T-helper 1 cell treated with Interleukin-12 subunit alpha and Interleukin-12 subunit beta and Interleukin-4 antibody, amounts not matched to agents 30 μg/mL and 1 μg/mL, for 36 hours (primary cell): ENCODE measurements at regions not wholly inside any gene's neighbourhood (a gene's known extent, or its start where the extent isn't known, plus 50 kb on each side); places are given as distances from the start of the nearest gene placed in this dataset.
"Not testable (repeated sequence)": the region's sequence is repeated elsewhere in the genome, so short reads cannot be mapped to it uniquely, and the experiment has no call there.

Source experiments
- H3K27ac Mint-ChIP-seq: one replicate; pipeline ENCODE4 v1.8.0; 2021; ENCODE audit warnings: mild to moderate bottlenecking, mixed read lengths
- H3K27me3 Mint-ChIP-seq: one replicate; pipeline ENCODE4 v1.8.0; 2021; ENCODE audit warnings: low read depth, mixed read lengths
- H3K36me3 Mint-ChIP-seq: one replicate; pipeline ENCODE4 v1.8.0; 2021; ENCODE audit warnings: low read depth, mixed read lengths
- H3K4me1 Mint-ChIP-seq: one replicate; pipeline ENCODE4 v1.8.0; 2021; ENCODE audit warnings: low read depth, mixed read lengths
- H3K4me3 Mint-ChIP-seq: one replicate; pipeline ENCODE4 v1.8.0; 2021; ENCODE audit warnings: mild to moderate bottlenecking, moderate library complexity, mixed read lengths
- H3K9me3 Mint-ChIP-seq: one replicate; pipeline ENCODE4 v1.8.0; 2021; ENCODE audit warnings: mixed read lengths

DNA sequence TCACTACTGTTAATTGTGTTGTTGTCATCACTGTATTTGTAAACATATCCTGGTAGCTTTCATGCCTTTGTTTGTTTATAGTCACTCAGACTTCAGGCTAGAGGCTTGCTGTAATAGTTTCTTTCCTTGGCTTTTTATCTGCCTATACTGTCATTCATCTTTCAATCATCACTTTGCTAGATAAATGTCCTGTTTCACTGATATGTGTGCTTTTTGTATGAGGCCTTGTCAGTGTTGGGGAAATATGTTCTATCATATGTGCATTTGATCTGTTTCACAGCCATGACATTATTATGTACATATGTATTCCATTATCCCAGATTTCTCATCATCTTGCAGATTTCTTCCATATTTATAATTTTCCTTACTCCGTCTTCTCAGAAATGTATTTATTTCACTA, 558.9 kb upstream of the LRFN5 start:
- H3K27ac Mint-ChIP-seq: no peak overlapping the region
- peaks cover 14% of the 10 kb centered on the region for H3K9me3 Mint-ChIP-seq
- no peak overlapping the region for H3K4me3 Mint-ChIP-seq
- no peaks in the 10 kb centered on the region for H3K36me3 Mint-ChIP-seq
- no peaks in the 10 kb centered on the region for H3K27me3 Mint-ChIP-seq
- no peaks in the 10 kb centered on the region for H3K4me1 Mint-ChIP-seq

DNA sequence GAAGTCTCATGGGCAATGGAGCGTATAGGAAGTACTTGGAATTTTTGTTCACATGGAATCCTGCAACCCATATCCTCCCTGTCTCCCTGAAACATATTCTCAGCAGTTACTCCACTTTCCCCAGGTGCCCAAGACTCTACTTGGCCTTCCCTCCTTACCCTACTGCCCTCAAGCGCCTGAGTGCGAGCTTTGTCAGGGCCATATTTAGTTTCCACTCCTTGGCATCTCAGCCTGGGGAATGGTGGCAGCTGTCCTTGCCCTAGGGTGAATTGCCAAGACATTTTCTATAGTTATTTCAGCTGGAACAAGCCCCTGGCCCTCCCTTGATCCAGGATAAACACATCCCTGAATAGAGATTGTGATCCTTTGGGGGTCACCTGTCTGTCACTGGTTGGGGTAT, 569.3 kb upstream of the LRFN5 start:
- Mint-ChIP-seq H3K36me3 (no peaks in the 10 kb centered on the region), H3K27me3 (no peaks in the 10 kb centered on the region), H3K4me1 (no peaks in the 10 kb centered on the region), H3K4me3 (no peak overlapping the region), H3K27ac (no peak overlapping the region), H3K9me3 (peaks cover 9% of the 10 kb centered on the region)

DNA sequence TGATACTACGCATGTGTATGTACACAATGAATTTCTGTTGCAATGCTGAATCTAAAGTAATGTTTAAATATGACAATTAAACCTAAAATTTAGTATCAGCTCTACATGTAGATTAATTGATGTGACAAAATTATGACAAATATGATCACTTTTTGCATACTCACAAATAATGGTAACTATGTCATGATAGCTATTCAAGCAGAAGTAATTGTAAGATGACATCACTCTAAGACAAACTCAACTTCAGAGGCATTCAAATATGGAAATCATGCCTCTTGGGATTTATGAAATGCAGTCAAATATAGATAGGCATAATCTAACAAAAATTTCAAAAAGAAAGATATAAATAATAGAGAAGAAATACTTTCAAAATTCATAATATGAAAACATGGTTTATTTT, 571.7 kb upstream of the LRFN5 start:
- no peaks in the 10 kb centered on the region for H3K27me3 Mint-ChIP-seq
- no peak overlapping the region for H3K27ac Mint-ChIP-seq
- no peak overlapping the region for H3K4me3 Mint-ChIP-seq
- peaks cover 12% of the 10 kb centered on the region for H3K9me3 Mint-ChIP-seq
- no peaks in the 10 kb centered on the region for H3K4me1 Mint-ChIP-seq
- no peaks in the 10 kb centered on the region for H3K36me3 Mint-ChIP-seq

DNA sequence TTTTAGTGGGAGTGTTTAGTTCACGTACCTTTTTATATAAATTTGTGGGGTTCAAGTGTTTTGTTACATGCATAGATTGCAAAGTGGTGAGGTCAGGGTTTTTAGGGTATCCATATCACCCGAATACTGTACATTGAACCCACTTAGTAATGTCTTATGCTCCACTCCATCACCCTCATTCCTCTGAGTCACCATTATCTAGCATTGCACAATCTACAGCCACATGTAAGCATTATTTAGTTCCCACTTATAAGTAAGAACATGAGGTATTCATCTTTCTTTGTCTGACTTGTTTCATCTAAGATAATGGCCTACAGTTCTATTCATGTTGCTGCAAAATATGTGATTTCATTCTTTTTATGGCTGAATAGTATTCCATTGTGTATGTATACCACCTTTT, 583.7 kb upstream of the LRFN5 start:
- no peaks in the 10 kb centered on the region for H3K36me3 Mint-ChIP-seq
- no peaks in the 10 kb centered on the region for H3K4me1 Mint-ChIP-seq
- H3K27me3 Mint-ChIP-seq: no peaks in the 10 kb centered on the region
- peaks cover 4% of the 10 kb centered on the region for H3K9me3 Mint-ChIP-seq
- H3K4me3 Mint-ChIP-seq: no peak overlapping the region
- H3K27ac Mint-ChIP-seq: no peak overlapping the region

DNA sequence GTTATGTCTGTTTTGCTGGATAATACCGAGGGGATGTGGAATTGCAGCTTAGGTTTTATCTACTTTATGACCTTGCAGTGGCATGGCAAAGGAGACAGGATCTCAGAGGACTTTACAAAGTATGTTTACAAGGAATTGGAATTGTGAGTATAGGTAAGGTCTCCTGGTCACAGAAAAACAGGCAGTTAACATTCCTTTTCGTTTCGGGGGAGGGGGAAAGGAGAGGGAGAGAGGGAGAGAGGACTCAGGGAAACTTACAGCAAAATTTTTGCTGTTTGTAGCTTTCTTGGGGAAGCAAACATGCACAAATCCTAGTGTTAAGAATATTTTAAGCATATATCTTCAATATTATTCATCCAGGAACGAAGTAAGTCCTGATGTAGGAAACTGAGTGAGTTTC, 590.5 kb upstream of the LRFN5 start:
- no peak overlapping the region for H3K27ac Mint-ChIP-seq
- no peaks in the 10 kb centered on the region for H3K4me1 Mint-ChIP-seq
- H3K36me3 Mint-ChIP-seq: no peaks in the 10 kb centered on the region
- H3K4me3 Mint-ChIP-seq: no peak overlapping the region
- peaks cover 4% of the 10 kb centered on the region for H3K9me3 Mint-ChIP-seq
- H3K27me3 Mint-ChIP-seq: no peaks in the 10 kb centered on the region

DNA sequence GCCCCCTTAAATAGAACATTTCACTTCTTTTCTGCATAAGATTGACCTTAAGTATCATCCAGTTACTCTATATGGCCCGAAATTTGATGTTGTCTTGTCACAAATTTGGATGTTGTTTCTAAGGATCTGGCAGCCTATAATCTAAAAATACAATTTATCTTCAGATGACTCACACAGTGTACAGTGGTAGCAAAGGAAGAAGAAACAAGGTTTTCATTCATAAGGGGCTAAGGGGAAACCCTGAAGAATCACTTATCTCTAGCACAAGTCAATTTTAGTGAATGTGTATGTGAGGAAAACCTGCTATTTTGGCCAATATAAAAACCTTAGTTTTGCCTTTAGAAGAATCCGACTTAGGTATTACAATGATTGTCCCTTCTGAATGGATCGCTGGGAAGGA, 606.3 kb upstream of the LRFN5 start:
- Mint-ChIP-seq H3K4me3 (no peak overlapping the region), H3K4me1 (no peaks in the 10 kb centered on the region), H3K27me3 (no peaks in the 10 kb centered on the region), H3K27ac (no peak overlapping the region), H3K9me3 (peaks cover 3% of the 10 kb centered on the region), H3K36me3 (no peaks in the 10 kb centered on the region)

DNA sequence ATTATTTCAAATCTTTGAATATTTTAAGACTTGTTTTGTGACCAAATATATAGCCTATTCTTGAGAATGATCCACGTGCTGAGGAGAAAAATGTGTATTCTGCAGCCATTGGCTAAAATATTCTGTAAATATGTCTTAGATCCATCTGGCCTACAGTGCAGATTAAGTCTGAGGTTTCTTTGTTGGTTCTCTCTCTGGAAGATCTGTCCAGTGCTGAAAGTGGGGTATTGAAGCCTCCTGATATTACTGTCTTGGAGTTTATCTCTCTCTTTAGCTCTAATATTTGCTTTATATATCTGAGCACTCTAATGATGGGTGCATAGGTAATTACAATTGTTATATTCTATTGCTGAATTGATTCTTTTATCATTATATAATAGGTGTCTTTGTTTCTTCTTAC, 617.4 kb upstream of the LRFN5 start:
- Mint-ChIP-seq H3K4me1 (no peaks in the 10 kb centered on the region), H3K36me3 (no peaks in the 10 kb centered on the region), H3K9me3 (peaks cover 36% of the 10 kb centered on the region), H3K4me3 (no peak overlapping the region), H3K27ac (no peak overlapping the region), H3K27me3 (no peaks in the 10 kb centered on the region)

DNA sequence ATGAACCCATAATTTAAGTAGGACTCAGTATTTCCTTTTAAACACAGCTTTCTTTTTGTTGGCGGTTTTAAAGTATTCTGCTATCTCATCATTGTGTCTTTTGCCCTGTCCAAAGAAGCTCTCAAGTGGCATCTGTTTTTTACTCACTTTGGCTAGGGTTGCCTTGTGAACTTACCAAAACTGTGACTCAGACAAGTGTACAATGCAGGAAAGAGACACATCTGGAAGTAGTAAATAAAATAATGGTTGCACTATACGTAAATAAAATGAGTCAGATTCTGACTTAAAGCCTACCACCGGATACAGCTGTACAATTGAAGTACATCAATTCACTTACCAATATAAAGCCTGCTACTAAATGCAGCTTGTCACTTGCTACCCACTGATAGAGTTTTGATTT, 619.2 kb upstream of the LRFN5 start:
- H3K27ac Mint-ChIP-seq: no peak overlapping the region
- H3K9me3 Mint-ChIP-seq: peaks cover 29% of the 10 kb centered on the region
- H3K27me3 Mint-ChIP-seq: no peaks in the 10 kb centered on the region
- H3K36me3 Mint-ChIP-seq: no peaks in the 10 kb centered on the region
- H3K4me1 Mint-ChIP-seq: no peaks in the 10 kb centered on the region
- H3K4me3 Mint-ChIP-seq: no peak overlapping the region

DNA sequence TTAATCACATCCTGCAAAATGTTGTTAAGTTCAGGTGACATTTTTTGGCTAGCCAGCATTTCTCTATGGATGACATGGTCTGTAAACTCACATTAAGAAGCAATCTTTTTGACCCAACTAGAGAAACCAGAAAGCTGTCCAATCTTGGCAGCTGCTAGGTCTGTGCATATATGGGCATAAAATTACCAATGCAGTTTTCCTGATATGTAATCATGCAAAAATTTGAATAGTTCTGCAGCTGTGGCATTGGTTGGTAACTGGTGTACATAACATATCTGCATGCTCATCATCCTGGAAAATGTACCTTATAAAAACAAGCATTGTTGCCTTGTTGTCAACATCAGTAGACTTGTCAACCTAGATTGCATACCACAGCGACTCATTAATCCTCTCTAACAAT, 620.0 kb upstream of the LRFN5 start:
- Mint-ChIP-seq H3K4me3 (no peak overlapping the region), H3K9me3 (peaks cover 22% of the 10 kb centered on the region), H3K27me3 (no peaks in the 10 kb centered on the region), H3K27ac (no peak overlapping the region), H3K36me3 (no peaks in the 10 kb centered on the region), H3K4me1 (no peaks in the 10 kb centered on the region)

DNA sequence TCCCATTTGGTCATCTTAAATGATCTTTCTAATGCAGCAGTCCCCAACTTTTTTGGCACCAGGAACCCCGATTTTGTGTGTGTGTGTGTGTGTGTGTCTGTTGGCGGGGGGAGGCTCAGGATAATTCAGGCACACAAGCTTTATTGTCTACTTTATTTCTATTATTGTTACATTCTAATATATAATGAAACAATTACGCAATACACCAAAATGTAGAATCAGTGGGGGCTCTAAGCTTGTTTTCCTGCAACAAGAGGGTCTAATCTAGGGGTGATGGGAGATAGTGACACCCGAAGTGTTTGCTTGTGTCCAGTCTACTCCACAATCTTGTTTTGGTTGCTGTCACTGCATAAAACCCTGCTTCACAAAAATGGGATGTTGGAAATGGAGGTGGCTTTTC, 621.1 kb upstream of the LRFN5 start:
- no peaks in the 10 kb centered on the region for H3K27me3 Mint-ChIP-seq
- H3K27ac Mint-ChIP-seq: no peak overlapping the region
- no peak overlapping the region for H3K4me3 Mint-ChIP-seq
- H3K36me3 Mint-ChIP-seq: no peaks in the 10 kb centered on the region
- no peaks in the 10 kb centered on the region for H3K4me1 Mint-ChIP-seq
- peaks cover 22% of the 10 kb centered on the region for H3K9me3 Mint-ChIP-seq

DNA sequence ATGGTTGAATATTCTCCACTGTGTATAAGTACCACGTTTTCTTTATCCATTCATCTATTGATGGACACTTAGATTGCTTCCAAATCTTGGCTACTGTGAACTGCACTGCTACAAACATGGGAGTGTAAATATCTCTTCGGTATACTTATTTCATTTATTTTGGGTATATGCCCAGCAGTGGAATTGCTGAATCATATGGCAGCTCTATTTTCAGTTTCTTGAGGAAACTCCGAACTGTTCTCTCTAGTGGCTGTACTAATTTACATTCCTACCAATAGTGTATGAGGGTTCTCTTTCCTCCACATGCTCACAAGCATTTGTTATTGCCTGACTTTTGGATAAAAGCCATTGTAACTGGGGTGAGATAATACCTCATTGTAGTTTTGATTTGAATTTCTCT, 623.1 kb upstream of the LRFN5 start:
- H3K4me1 Mint-ChIP-seq: no peaks in the 10 kb centered on the region
- no peak overlapping the region for H3K27ac Mint-ChIP-seq
- no peaks in the 10 kb centered on the region for H3K27me3 Mint-ChIP-seq
- peaks cover 10% of the 10 kb centered on the region for H3K9me3 Mint-ChIP-seq
- no peak overlapping the region for H3K4me3 Mint-ChIP-seq
- H3K36me3 Mint-ChIP-seq: no peaks in the 10 kb centered on the region

DNA sequence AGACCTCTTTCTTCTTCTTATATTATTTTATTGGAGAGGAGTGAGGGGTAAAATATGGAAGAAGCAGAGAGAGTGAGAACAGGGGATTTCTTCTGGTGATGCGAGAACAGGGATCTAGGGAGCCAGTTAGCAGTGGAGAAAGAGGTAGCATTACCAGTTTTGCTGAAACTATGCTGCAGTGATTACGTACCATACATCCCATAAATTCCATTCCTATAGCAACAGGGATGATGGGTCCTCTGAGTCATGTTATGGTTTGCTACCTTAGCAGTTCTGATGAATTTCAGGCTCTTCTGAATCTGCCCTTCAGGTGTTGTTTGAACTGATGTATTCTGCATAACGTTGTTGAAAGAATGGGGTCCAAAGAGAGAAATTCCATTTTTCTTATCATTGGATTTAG, 625.4 kb upstream of the LRFN5 start:
- H3K27me3 Mint-ChIP-seq: no peaks in the 10 kb centered on the region
- no peaks in the 10 kb centered on the region for H3K36me3 Mint-ChIP-seq
- H3K9me3 Mint-ChIP-seq: peaks cover 5% of the 10 kb centered on the region
- H3K4me1 Mint-ChIP-seq: no peaks in the 10 kb centered on the region
- H3K4me3 Mint-ChIP-seq: no peak overlapping the region
- H3K27ac Mint-ChIP-seq: no peak overlapping the region

DNA sequence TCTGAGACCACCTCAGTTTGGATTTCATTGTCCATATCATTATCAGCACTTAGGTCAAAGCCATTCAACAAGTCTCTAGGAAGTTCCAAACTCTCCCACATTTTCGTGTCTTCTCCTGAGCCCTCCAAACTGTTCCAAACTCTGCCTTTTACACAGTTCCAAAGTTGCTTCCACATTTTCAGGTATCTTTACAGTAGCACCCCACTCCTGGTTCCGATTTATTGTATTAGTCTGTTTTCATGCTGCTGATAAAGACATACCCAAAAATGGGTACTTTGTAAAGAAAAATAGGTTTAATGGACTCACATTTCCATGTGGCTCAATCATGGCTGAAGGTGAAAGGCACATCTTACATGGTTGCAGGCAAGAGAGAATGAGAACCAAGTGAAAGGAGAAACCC, 646.4 kb upstream of the LRFN5 start:
- H3K36me3 Mint-ChIP-seq, H3K27ac Mint-ChIP-seq: not testable (repeated sequence)

DNA sequence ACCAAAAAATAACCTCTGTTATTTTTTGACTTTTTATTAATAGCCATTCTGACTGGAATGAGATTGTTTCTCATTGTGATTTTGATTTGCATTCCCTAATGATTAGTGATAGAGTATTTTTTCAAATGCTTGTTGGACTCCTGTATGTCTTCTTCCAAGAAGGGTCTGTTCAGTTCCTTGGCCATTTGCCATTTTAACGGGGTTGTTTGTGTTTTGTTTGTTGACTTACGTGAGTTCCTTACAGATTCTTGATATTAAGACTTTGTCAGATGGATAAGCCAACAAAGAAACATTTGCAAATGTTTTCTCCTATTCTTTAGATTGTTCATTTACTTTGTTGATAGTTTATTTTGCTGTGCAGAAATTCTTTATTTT, 651.6 kb upstream of the LRFN5 start:
- Mint-ChIP-seq H3K4me1 (no peaks in the 10 kb centered on the region), H3K4me3 (no peak overlapping the region), H3K27me3 (no peaks in the 10 kb centered on the region), H3K27ac (no peak overlapping the region), H3K9me3 (peaks cover 38% of the 10 kb centered on the region), H3K36me3 (peaks cover 1% of the 10 kb centered on the region)

More for the DNA sequence above, 646.4 kb upstream of the LRFN5 start:
- not testable (repeated sequence) for H3K4me1 Mint-ChIP-seq, H3K27me3 Mint-ChIP-seq, H3K4me3 Mint-ChIP-seq
- H3K9me3 Mint-ChIP-seq: peaks cover 38% of the 10 kb centered on the region

DNA sequence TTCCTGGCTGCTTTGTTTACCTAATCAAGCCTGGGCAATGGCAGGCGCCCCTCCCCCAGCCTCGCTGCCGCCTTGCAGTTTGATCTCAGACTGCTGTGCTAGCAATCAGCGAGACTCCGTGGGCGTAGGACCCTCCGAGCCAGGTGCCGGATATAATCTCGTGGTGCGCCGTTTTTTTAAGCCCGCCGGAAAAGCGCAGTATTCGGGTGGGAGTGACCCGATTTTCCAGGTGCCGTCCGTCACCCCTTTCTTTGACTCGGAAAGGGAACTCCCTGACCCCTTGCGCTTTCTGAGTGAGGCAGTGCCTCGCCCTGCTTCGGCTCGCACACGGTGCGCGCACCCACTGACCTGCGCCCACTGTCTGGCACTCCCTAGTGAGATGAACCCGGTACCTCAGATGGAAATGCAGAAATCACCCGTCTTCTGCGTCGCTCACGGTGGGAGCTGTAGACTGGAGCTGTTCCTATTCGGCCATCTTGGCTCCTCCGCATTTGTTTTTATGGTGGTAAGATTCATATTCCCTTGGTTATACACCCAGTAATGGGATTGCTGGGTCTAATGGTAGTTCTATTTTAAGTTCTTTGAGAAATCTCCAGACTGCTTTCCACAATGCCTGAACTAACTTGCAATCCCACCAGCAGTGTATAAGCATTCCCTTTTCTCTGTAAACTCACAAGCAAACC, 652.1 kb upstream of the LRFN5 start:
- not testable (repeated sequence) for H3K27ac Mint-ChIP-seq, H3K4me1 Mint-ChIP-seq, H3K27me3 Mint-ChIP-seq, H3K4me3 Mint-ChIP-seq, H3K36me3 Mint-ChIP-seq
- peaks cover 35% of the 10 kb centered on the region for H3K9me3 Mint-ChIP-seq

DNA sequence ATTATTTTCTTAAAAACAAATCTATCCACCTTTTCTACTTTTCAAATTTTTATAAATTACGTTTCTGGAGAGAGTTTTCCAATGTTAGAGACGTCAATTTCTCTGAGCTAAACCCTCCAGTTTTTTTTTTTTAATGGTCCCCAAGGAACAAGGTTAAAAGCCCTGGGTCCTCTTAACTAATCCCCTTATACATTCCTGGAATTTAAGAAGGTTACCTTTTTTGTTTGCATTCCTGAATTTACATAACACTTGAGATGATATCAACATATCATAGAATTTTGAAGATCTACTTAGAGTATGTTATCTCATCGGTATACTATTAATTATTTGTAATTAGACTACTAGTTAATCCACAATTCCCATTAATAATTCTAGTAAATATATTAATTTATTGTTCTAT, 662.2 kb upstream of the LRFN5 start:
- no peaks in the 10 kb centered on the region for H3K4me1 Mint-ChIP-seq
- H3K27ac Mint-ChIP-seq: no peak overlapping the region
- H3K36me3 Mint-ChIP-seq: no peaks in the 10 kb centered on the region
- no peaks in the 10 kb centered on the region for H3K27me3 Mint-ChIP-seq
- no peak overlapping the region for H3K4me3 Mint-ChIP-seq
- H3K9me3 Mint-ChIP-seq: peaks cover 13% of the 10 kb centered on the region
